K562 (cell line): ENCODE measurements at regions not wholly inside any gene's neighbourhood (a gene's known extent, or its start where the extent isn't known, plus 50 kb on each side); places are given as distances from the start of the nearest gene placed in this dataset.

Experiments used
- ATAC-seq: fragments of 200-7000 bp; cut with Tn5 transposase; 3 replicates; pipeline ENCODE4 v1.9.1; 2020; ENCODE audit warnings: moderate library complexity
- BruUV-seq: library from RNA; stranded (reverse); fragments of 400-500 nt; replicated peaks from 2 replicates; lab custom pipeline; 2021; lab: Mats Ljungman, UMichigan
- CTCF ChIA-PET: fragments of 300-600 bp; formaldehyde crosslinking; extraction: SDS; loops from one replicate; lab custom pipeline; 2021; ENCODE audit warnings: low intra/inter-chr PET ratio; lab: Yijun Ruan, JAX
- POLR2A ChIA-PET: fragments of 300-600, 350-650 bp; sonication (Branson Sonifier 250); formaldehyde crosslinking; extraction: SDS; loops from one replicate; lab custom pipeline; 2021; ENCODE audit warnings: antibody characterized with exemption, inconsistent platforms; lab: Yijun Ruan, JAX
- DNase-seq, 4 experiments: peaks; one replicate each; pipeline versions ENCODE4 v3.0.0 to v3.0.0-alpha.2; 2011 to 2018; ENCODE audit warnings: low spot score in 3 of 4, mixed read lengths in 3 of 4; ENCODE audit errors: extremely low read depth in 1 of 4
- FAIRE-seq: peaks from 2 replicates; lab custom pipeline; 2011; peaks lifted over from hg19 to GRCh38; lab: Jason Lieb, UNC
- H2AFZ ChIP-seq: 2 replicates; pipeline ENCODE4 v1.6.0; 2011; ENCODE audit warnings: low read depth, low read length, control low read depth, inconsistent platforms
- H3K27ac ChIP-seq: fragments of 200-600 bp; 3 replicates; pipeline ENCODE4 v1.8.0; 2011; ENCODE audit warnings: low read depth, mild to moderate bottlenecking, control low read depth, inconsistent platforms, low read length, moderate library complexity, mixed read lengths; ENCODE audit errors: extremely low read depth
- H3K27me3 ChIP-seq, 2 experiments: fragments of 300-600 bp in 1 of 2; 2 replicates in 1 of 2; 3 replicates in 1 of 2; pipeline versions ENCODE4 v1.6.0 to v1.8.0; 2011; ENCODE audit warnings: inconsistent platforms in 2 of 2, low read length in 2 of 2, mild to moderate bottlenecking in 1 of 2, mixed read lengths in 1 of 2, moderate library complexity in 1 of 2; ENCODE audit not compliant: control insufficient read depth in 2 of 2, insufficient read depth in 2 of 2
- H3K36me3 ChIP-seq: fragments of 300-600 bp; 3 replicates; pipeline ENCODE4 v1.8.0; 2011; ENCODE audit warnings: mild to moderate bottlenecking, low read length, inconsistent platforms; ENCODE audit not compliant: control insufficient read depth, insufficient read depth
- H3K4me1 ChIP-seq, 2 experiments: fragments of 200-600 bp in 1 of 2; replicated peaks in 1 of 2; 2 replicates in 1 of 2; 3 replicates in 1 of 2; pipeline versions ENCODE4 v1.5.1 to v1.8.0; 2011; ENCODE audit warnings: inconsistent platforms in 2 of 2, low read length in 2 of 2, mild to moderate bottlenecking in 1 of 2, mixed read lengths in 1 of 2, moderate library complexity in 1 of 2; ENCODE audit not compliant: control insufficient read depth in 2 of 2, insufficient read depth in 2 of 2
- H3K4me2 ChIP-seq: 2 replicates; pipeline ENCODE4 v1.6.1; 2011; ENCODE audit warnings: low read length, control low read depth, inconsistent platforms, mixed read lengths; ENCODE audit not compliant: insufficient read depth
- H3K4me3 ChIP-seq: fragments of 200-600 bp; sonication (generic), shearing (Covaris generic); 2 replicates; pipeline ENCODE4 v1.5.1; 2016; ENCODE audit warnings: control low read depth, inconsistent platforms
- H3K79me2 ChIP-seq: fragments of 200-600 bp; 3 replicates; pipeline ENCODE4 v1.8.0; 2011; ENCODE audit warnings: low read length, inconsistent platforms; ENCODE audit not compliant: control insufficient read depth, insufficient read depth
- H3K9ac ChIP-seq, 2 experiments: 2 replicates each; pipeline versions ENCODE4 v1.6.0 to v1.6.1; 2011; ENCODE audit warnings: low read depth in 2 of 2, low read length in 2 of 2, control low read depth in 1 of 2, inconsistent platforms in 1 of 2, mild to moderate bottlenecking in 1 of 2, mixed read lengths in 1 of 2; ENCODE audit not compliant: insufficient read depth in 1 of 2
- H3K9me1 ChIP-seq: one replicate; pipeline ENCODE4 v1.6.0; 2011; ENCODE audit warnings: inconsistent platforms, mild to moderate bottlenecking, low read length, moderate library complexity; ENCODE audit not compliant: control insufficient read depth, insufficient read depth
- H3K9me3 ChIP-seq: replicated peaks from 2 replicates; pipeline ENCODE4 v1.5.1; 2011; ENCODE audit warnings: low read depth, low read length, inconsistent platforms; ENCODE audit not compliant: control insufficient read depth, insufficient read depth
- H4K20me1 ChIP-seq: replicated peaks from 2 replicates; pipeline ENCODE4 v1.6.1; 2011; ENCODE audit warnings: low read length, inconsistent platforms, mixed read lengths; ENCODE audit not compliant: control insufficient read depth, insufficient read depth
- ESRRB ChIP-seq: fragments of 250-450 bp; sonication (Bioruptor Pico); IDR thresholded peaks from 2 replicates; pipeline ENCODE4 v1.5.0; 2020; ENCODE audit warnings: mild to moderate bottlenecking, moderate library complexity, borderline replicate concordance
- GATA2 ChIP-seq: sonication (generic); formaldehyde crosslinking; IDR thresholded peaks from 2 replicates; pipeline ENCODE4 v1.4.0; 2020; ENCODE audit warnings: mild to moderate bottlenecking, missing genetic modification reagents
- JUNB ChIP-seq: fragments of 450-650 bp; formaldehyde crosslinking; conservative IDR thresholded peaks from 2 replicates; pipeline ENCODE4 v1.4.0; 2020; ENCODE audit warnings: mild to moderate bottlenecking
- MAFF ChIP-seq: IDR thresholded peaks from 2 replicates; pipeline ENCODE4 v1.6.1; 2012; ENCODE audit warnings: low read length, improper control_type of control experiment
- MTA1 ChIP-seq: fragments of 450-650 bp; IDR thresholded peaks from 2 replicates; pipeline ENCODE4 v1.6.1; 2017; ENCODE audit warnings: borderline replicate concordance
- MYNN ChIP-seq, 2 experiments: sonication (generic); formaldehyde crosslinking in 1 of 2; IDR thresholded peaks; 2 replicates each; pipeline versions ENCODE4 v1.5.0 to v1.6.1; 2016 to 2020; ENCODE audit warnings: antibody characterized with exemption in 1 of 2, missing genetic modification reagents in 1 of 2
- RBM15 ChIP-seq: fragments of 200-400 bp; formaldehyde crosslinking; IDR thresholded peaks from 2 replicates; pipeline ENCODE4 v1.6.1; 2018; ENCODE audit warnings: mild to moderate bottlenecking, low read length, moderate library complexity; ENCODE audit not compliant: insufficient read depth
- ZBTB40 ChIP-seq, 2 experiments: fragments of 450-650 bp in 1 of 2; sonication (generic) in 1 of 2; formaldehyde crosslinking in 1 of 2; IDR thresholded peaks; 2 replicates each; pipeline versions ENCODE4 v1.7.1 to v1.9.0; 2016 to 2022; ENCODE audit warnings: inconsistent platforms in 1 of 2, mild to moderate bottlenecking in 1 of 2, missing genetic modification reagents in 1 of 2
- WGBS: fragments of 100-300 bp; shearing (Covaris generic); methylation state at CpG from one replicate; pipeline ENCODE4 v1.1.6; 2016; ENCODE audit warnings: low coverage, mixed read lengths; ENCODE audit not compliant: insufficient coverage; ENCODE audit errors: missing lambda C conversion rate; 5-methylcytosine and 5-hydroxymethylcytosine counted together
- in situ Hi-C: fragments of 300-500 bp; cut with MboI; formaldehyde crosslinking; loops from 4 replicates; pipeline ENCODE4 v1.15.0; 2018; ENCODE audit warnings: inconsistent platforms, mixed read lengths
- intact Hi-C: fragments of 100-400 bp; cut with micrococcal nuclease; formaldehyde crosslinking; loops from 2 replicates; pipeline ENCODE4 v1.14.2; 2022
- TF ChIP-seq, protein P1 (sequence below), 2 experiments: IDR thresholded peaks; 2 replicates each; pipeline ENCODE4 v1.6.1; 2012; ENCODE audit warnings: improper control_type of control experiment in 2 of 2, low read depth in 2 of 2, low read length in 2 of 2, borderline replicate concordance in 1 of 2

DNA sequence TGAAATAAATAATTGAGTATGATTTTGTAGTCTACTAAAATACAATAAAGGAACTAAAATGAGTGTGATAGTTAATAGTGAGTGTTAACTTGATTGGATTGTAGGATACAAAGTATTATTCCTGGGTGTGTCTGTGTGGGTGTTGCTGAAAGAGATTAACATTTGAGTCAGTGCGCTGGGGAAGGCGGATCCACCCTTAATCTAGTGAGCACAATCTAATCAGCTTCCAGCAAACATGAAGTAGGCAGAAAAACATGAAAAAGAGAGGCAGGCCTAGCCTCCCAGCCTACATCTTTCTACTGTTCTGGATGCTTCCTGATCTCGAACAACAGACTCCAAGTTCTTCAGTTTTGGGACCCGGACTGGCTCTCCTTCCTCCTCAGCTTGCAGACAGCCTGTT lies 1716.6 kb downstream of the MRPL39 start:
- ATAC-seq (peak; percentile 32), FAIRE-seq (peak; percentile 90)
- H3K36me3 ChIP-seq, result peaks cover 5% of the 10 kb centered on the region; the same call in 2 of the 3 replicates
- TF ChIP-seq ESRRB (CRISPR knock-in tag) (no peak), ZBTB40 (IDR thresholded peaks at IDR 0.05) (no peak), ZBTB40 (CRISPR knock-in tag; IDR thresholded peaks at IDR 0.05) (no peak), GATA2 (CRISPR knock-in tag) (no peak), MAFF (no peak), MYNN (IDR thresholded peaks at IDR 0.05) (no peak), MYNN (CRISPR knock-in tag; IDR thresholded peaks at IDR 0.05) (no peak), JUNB (CRISPR knock-in tag) (no peak), MTA1 (no peak), RBM15 (no peak)
- TF ChIP-seq, protein P1, sequence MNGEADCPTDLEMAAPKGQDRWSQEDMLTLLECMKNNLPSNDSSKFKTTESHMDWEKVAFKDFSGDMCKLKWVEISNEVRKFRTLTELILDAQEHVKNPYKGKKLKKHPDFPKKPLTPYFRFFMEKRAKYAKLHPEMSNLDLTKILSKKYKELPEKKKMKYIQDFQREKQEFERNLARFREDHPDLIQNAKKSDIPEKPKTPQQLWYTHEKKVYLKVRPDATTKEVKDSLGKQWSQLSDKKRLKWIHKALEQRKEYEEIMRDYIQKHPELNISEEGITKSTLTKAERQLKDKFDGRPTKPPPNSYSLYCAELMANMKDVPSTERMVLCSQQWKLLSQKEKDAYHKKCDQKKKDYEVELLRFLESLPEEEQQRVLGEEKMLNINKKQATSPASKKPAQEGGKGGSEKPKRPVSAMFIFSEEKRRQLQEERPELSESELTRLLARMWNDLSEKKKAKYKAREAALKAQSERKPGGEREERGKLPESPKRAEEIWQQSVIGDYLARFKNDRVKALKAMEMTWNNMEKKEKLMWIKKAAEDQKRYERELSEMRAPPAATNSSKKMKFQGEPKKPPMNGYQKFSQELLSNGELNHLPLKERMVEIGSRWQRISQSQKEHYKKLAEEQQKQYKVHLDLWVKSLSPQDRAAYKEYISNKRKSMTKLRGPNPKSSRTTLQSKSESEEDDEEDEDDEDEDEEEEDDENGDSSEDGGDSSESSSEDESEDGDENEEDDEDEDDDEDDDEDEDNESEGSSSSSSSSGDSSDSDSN (IDR thresholded peaks at IDR 0.05; ENCODE audit: borderline replicate concordance in 1 of 2, low read depth in 2 of 2, low read length in 2 of 2), result no peak

More for the DNA sequence above, 1716.6 kb downstream of the MRPL39 start:
- CTCF ChIA-PET, result no interaction called here
- Histone ChIP-seq H3K9me3 (peaks cover 2% of the 10 kb centered on the region; the same call in 1 of the 2 replicates), H3K4me2 (peak overlapping the region; percentile 21), H3K4me3 (no peak overlapping the region; the same call in 1 of the 2 replicates), H3K79me2 (peaks cover 43% of the 10 kb centered on the region), H3K9me1 (no peaks in the 10 kb centered on the region), H4K20me1 (no peaks in the 10 kb centered on the region), H3K27me3 (no peaks in the 10 kb centered on the region), H3K9ac (peak overlapping the region in 1 of 2 experiments; percentile 69; a peak in 1 of 4 replicates), H2AFZ (no peak overlapping the region), H3K4me1 (peaks cover 3 to 4% of the 10 kb centered on the region in 2 experiments; a peak in 2 of 5 replicates), H3K27ac (peak overlapping the region; percentile 56)
- POLR2A ChIA-PET, result no interaction called here
- no TSS peak for BruUV-seq
- DNase-seq, result peak in 2 of 4 experiments; percentile 12 to 85
- 0% methylated on average over 4 of the region's 4 CpGs for WGBS
- in situ Hi-C loops (no loop called here), intact Hi-C loops (loop anchor here (2.0 kb wide), 1 partner anchor 32 kb away; no protein-coding TSS in a partner anchor)
